ENCODE measurements at regions not wholly inside any gene's neighbourhood (a gene's known extent, or its start where the extent isn't known, plus 50 kb on each side); places are given as distances from the start of the nearest gene placed in this dataset.

GRCh38 chr14:84390010-84390409 lies 1139.9 kb upstream of the FLRT2 start:
- FAIRE-seq = no peak
- DNase-seq (ENCODE audit: insufficient read length, low spot score) = no peak
- no peak for TF ChIP-seq CTCF (IDR thresholded peaks at IDR 0.05; ENCODE audit: insufficient read depth, missing control alignments)

GRCh38 chr14:84397631-84398030 lies 1132.3 kb upstream of the FLRT2 start:
- FAIRE-seq (no peak), DNase-seq (ENCODE audit: insufficient read length, low spot score) (no peak)
- no peak for TF ChIP-seq CTCF (IDR thresholded peaks at IDR 0.05; ENCODE audit: insufficient read depth, missing control alignments)

GRCh38 chr14:84399296-84399910 lies 1130.5 kb upstream of the FLRT2 start:
- DNase-seq (ENCODE audit: insufficient read length, low spot score) (no peak), FAIRE-seq (no peak)
- TF ChIP-seq CTCF (IDR thresholded peaks at IDR 0.05; ENCODE audit: insufficient read depth, missing control alignments) = no peak

GRCh38 chr14:84401631-84402030 lies 1128.3 kb upstream of the FLRT2 start:
- DNase-seq (ENCODE audit: insufficient read length, low spot score) (no peak), FAIRE-seq (no peak)
- TF ChIP-seq CTCF (IDR thresholded peaks at IDR 0.05; ENCODE audit: insufficient read depth, missing control alignments) = no peak

- TF ChIP-seq CTCF (IDR thresholded peaks at IDR 0.05; ENCODE audit: insufficient read depth, missing control alignments) = no peak
- FAIRE-seq (no peak), DNase-seq (ENCODE audit: insufficient read length, low spot score) (no peak)
These were observed 1126.4 kb upstream of the FLRT2 start for GRCh38 chr14:84403585-84403984.

GRCh38 chr14:84404246-84404645 lies 1125.7 kb upstream of the FLRT2 start:
- no peak for TF ChIP-seq CTCF (IDR thresholded peaks at IDR 0.05; ENCODE audit: insufficient read depth, missing control alignments)
- no peak for FAIRE-seq
- no peak for DNase-seq (ENCODE audit: insufficient read length, low spot score)

- TF ChIP-seq CTCF (IDR thresholded peaks at IDR 0.05; ENCODE audit: insufficient read depth, missing control alignments) = no peak
- FAIRE-seq (no peak), DNase-seq (ENCODE audit: insufficient read length, low spot score) (no peak)
These were observed 1120.5 kb upstream of the FLRT2 start for GRCh38 chr14:84409435-84409834.
